Chondrocyte (in vitro differentiated cells): ENCODE measurements at regions not wholly inside any gene's neighbourhood (a gene's known extent, or its start where the extent isn't known, plus 50 kb on each side); places are given as distances from the start of the nearest gene placed in this dataset.

Source experiments
- DNase-seq: peaks from one replicate; pipeline ENCODE4 v3.0.0; 2021; ENCODE audit warnings: mixed read lengths, low spot score
- H3K27ac Mint-ChIP-seq: one replicate; pipeline ENCODE4 v1.8.0; 2021; ENCODE audit warnings: mild to moderate bottlenecking, moderate library complexity, mixed read lengths; ENCODE audit not compliant: unreplicated experiment
- H3K27me3 Mint-ChIP-seq: 2 replicates; pipeline ENCODE4 v1.8.0; 2021; ENCODE audit warnings: low read depth, mixed read lengths
- H3K36me3 Mint-ChIP-seq: 2 replicates; pipeline ENCODE4 v1.8.0; 2021; ENCODE audit warnings: low read depth, mixed read lengths
- H3K4me1 Mint-ChIP-seq: 2 replicates; pipeline ENCODE4 v1.8.0; 2021; ENCODE audit warnings: low read depth, mild to moderate bottlenecking, mixed read lengths
- H3K4me3 Mint-ChIP-seq: one replicate; pipeline ENCODE4 v1.8.0; 2021; ENCODE audit warnings: mild to moderate bottlenecking, moderate library complexity, mixed read lengths; ENCODE audit not compliant: unreplicated experiment
- H3K9me3 Mint-ChIP-seq: 2 replicates; pipeline ENCODE4 v1.8.0; 2021; ENCODE audit warnings: low read depth, mixed read lengths
- CTCF ChIP-seq: fragments of 200-600 bp; sonication (generic); IDR thresholded peaks from 2 replicates; pipeline ENCODE4 v1.5.0; 2021; ENCODE audit warnings: antibody characterized with exemption, mild to moderate bottlenecking, moderate library complexity

- Mint-ChIP-seq H3K27me3 (peaks cover 9% of the 10 kb centered on the region), H3K4me1 (no peaks in the 10 kb centered on the region), H3K4me3 (no peak overlapping the region), H3K36me3 (no peaks in the 10 kb centered on the region), H3K9me3 (no peaks in the 10 kb centered on the region), H3K27ac (no peak overlapping the region)
- no peak for DNase-seq
- no peak for TF ChIP-seq CTCF
Measured at GRCh38 chr9:73810585-73811215, 659.0 kb downstream of the ANXA1 start.

- no peak for TF ChIP-seq CTCF
- no peak overlapping the region for H3K4me3 Mint-ChIP-seq
- DNase-seq: no peak
Measured at GRCh38 chr9:73813546-73813945, 661.9 kb downstream of the ANXA1 start.

GRCh38 chr9:73816905-73817304 lies 665.2 kb downstream of the ANXA1 start:
- no peak for DNase-seq
- H3K27me3 Mint-ChIP-seq: peaks cover 11% of the 10 kb centered on the region
- H3K9me3 Mint-ChIP-seq: no peaks in the 10 kb centered on the region
- no peak overlapping the region for H3K4me3 Mint-ChIP-seq
- no peak for TF ChIP-seq CTCF
- H3K36me3 Mint-ChIP-seq: no peaks in the 10 kb centered on the region
- H3K4me1 Mint-ChIP-seq: no peaks in the 10 kb centered on the region
- no peak overlapping the region for H3K27ac Mint-ChIP-seq

More at GRCh38 chr9:73813546-73813945, 661.9 kb downstream of the ANXA1 start:
- no peaks in the 10 kb centered on the region for H3K36me3 Mint-ChIP-seq
- no peak overlapping the region for H3K27ac Mint-ChIP-seq
- H3K9me3 Mint-ChIP-seq: no peaks in the 10 kb centered on the region
- no peaks in the 10 kb centered on the region for H3K4me1 Mint-ChIP-seq
- peaks cover 9% of the 10 kb centered on the region for H3K27me3 Mint-ChIP-seq

GRCh38 chr9:73824671-73825070 lies 672.5 kb upstream of the RORB start:
- DNase-seq: no peak
- Mint-ChIP-seq H3K27me3 (peaks cover 11% of the 10 kb centered on the region), H3K27ac (no peak overlapping the region), H3K36me3 (no peaks in the 10 kb centered on the region), H3K4me3 (no peak overlapping the region), H3K9me3 (no peaks in the 10 kb centered on the region), H3K4me1 (no peaks in the 10 kb centered on the region)
- TF ChIP-seq CTCF: no peak

- Mint-ChIP-seq H3K27ac (no peak overlapping the region), H3K4me1 (no peaks in the 10 kb centered on the region), H3K36me3 (no peaks in the 10 kb centered on the region), H3K4me3 (no peak overlapping the region), H3K27me3 (peaks cover 4% of the 10 kb centered on the region), H3K9me3 (no peaks in the 10 kb centered on the region)
- no peak for TF ChIP-seq CTCF
- DNase-seq: no peak
Measured at GRCh38 chr9:73838871-73839270, 658.3 kb upstream of the RORB start.
